HG03064 (cell line): ENCODE measurements at regions not wholly inside any gene's neighbourhood (a gene's known extent, or its start where the extent isn't known, plus 50 kb on each side); places are given as distances from the start of the nearest gene placed in this dataset.
A peak's percentile ranks its signal among the peaks of the same experiment; 100 is the strongest.
"Not testable (repeated sequence)": the region's sequence is repeated elsewhere in the genome, so short reads cannot be mapped to it uniquely, and the experiment has no call there.

Experiments
- ATAC-seq: cut with Tn5 transposase; IDR thresholded peaks from one replicate; pipeline ENCODE4 v1.9.1; 2021; ENCODE audit warnings: low read depth; ENCODE audit not compliant: unreplicated experiment

GRCh38 chr14:35949920-35950513 is 123.9 kb downstream of the BRMS1L start:
- no peak for ATAC-seq

- not testable (repeated sequence) for ATAC-seq
Measured at GRCh38 chr14:35947983-35948382, 121.8 kb downstream of the BRMS1L start.

- no peak for ATAC-seq
Measured at GRCh38 chr14:35944847-35945246, 118.7 kb downstream of the BRMS1L start.

GRCh38 chr14:35940291-35940690 is 114.2 kb downstream of the BRMS1L start:
- no peak for ATAC-seq

GRCh38 chr14:35938770-35939169 is 112.6 kb downstream of the BRMS1L start:
- no peak for ATAC-seq

GRCh38 chr14:35934499-35934898 is 108.4 kb downstream of the BRMS1L start:
- peak; percentile 65 for ATAC-seq

GRCh38 chr14:35932659-35933159 is 106.6 kb downstream of the BRMS1L start:
- ATAC-seq = no peak

GRCh38 chr14:35932136-35932535 is 106.0 kb downstream of the BRMS1L start:
- ATAC-seq = no peak

- no peak for ATAC-seq
Measured at GRCh38 chr14:35931346-35931745, 105.2 kb downstream of the BRMS1L start.

- ATAC-seq = no peak
Measured at GRCh38 chr14:35929186-35929585, 103.0 kb downstream of the BRMS1L start.

- no peak for ATAC-seq
Measured at GRCh38 chr14:35927727-35928126, 101.6 kb downstream of the BRMS1L start.

GRCh38 chr14:35925319-35925718 is 99.2 kb downstream of the BRMS1L start:
- no peak for ATAC-seq

- not testable (repeated sequence) for ATAC-seq
Measured at GRCh38 chr14:35922590-35922989, 96.5 kb downstream of the BRMS1L start.

GRCh38 chr14:35921745-35922144 is 95.6 kb downstream of the BRMS1L start:
- ATAC-seq = no peak
